ENCODE measurements at regions not wholly inside any gene's neighbourhood (a gene's known extent, or its start where the extent isn't known, plus 50 kb on each side); places are given as distances from the start of the nearest gene placed in this dataset.

GRCh38 chrX:9301836-9302235 lies 163.0 kb upstream of the TBL1X start:
- no peak for TF ChIP-seq CTCF (conservative IDR thresholded peaks at IDR 0.05; ENCODE audit: low read depth, low read length)
- TF ChIP-seq EZH2 (IDR thresholded peaks at IDR 0.05; ENCODE audit: low read length, unreplicated experiment): no peak
- TF ChIP-seq EZH2phosphoT487 (IDR thresholded peaks at IDR 0.05; ENCODE audit: borderline replicate concordance, low read length): no peak

Measured in PC-3 (cell line).